Smooth muscle cell (in vitro differentiated cells): ENCODE measurements at regions not wholly inside any gene's neighbourhood (a gene's known extent, or its start where the extent isn't known, plus 50 kb on each side); places are given as distances from the start of the nearest gene placed in this dataset.

Experiments
- DNase-seq: peaks from one replicate; lab custom pipeline; 2025; ENCODE audit not compliant: unreplicated experiment; lab: John Stamatoyannopoulos, UW
- H2AFZ ChIP-seq: fragments of 200-600 bp; sonication (generic); 2 replicates; pipeline ENCODE4 v1.6.0; 2016; ENCODE audit warnings: antibody characterized with exemption, low read depth, mild to moderate bottlenecking
- H3F3A ChIP-seq: fragments of 200-600 bp; sonication (generic); 2 replicates; pipeline ENCODE4 v1.6.0; 2017; ENCODE audit warnings: antibody characterized with exemption, low read depth
- H3K27ac ChIP-seq: fragments of 200-600 bp; sonication (generic); 2 replicates; pipeline ENCODE4 v1.5.1; 2016; ENCODE audit warnings: low read depth, mild to moderate bottlenecking
- H3K27me3 ChIP-seq: fragments of 200-600 bp; sonication (generic); 2 replicates; pipeline ENCODE4 v1.6.1; 2016; ENCODE audit warnings: low read depth, mild to moderate bottlenecking
- H3K36me3 ChIP-seq: fragments of 200-600 bp; sonication (generic); 2 replicates; pipeline ENCODE4 v1.5.1; 2016; ENCODE audit warnings: low read depth
- H3K4me1 ChIP-seq: fragments of 200-600 bp; sonication (generic); 2 replicates; pipeline ENCODE4 v1.5.1; 2016; ENCODE audit warnings: low read depth
- H3K4me2 ChIP-seq: fragments of 200-600 bp; sonication (generic); 2 replicates; pipeline ENCODE4 v1.6.0; 2016; ENCODE audit warnings: mild to moderate bottlenecking
- H3K4me3 ChIP-seq: fragments of 200-600 bp; sonication (generic); 2 replicates; pipeline ENCODE4 v1.5.1; 2016; ENCODE audit warnings: mild to moderate bottlenecking
- H3K79me2 ChIP-seq: fragments of 200-600 bp; sonication (generic); 2 replicates; pipeline ENCODE4 v1.6.0; 2016; ENCODE audit warnings: low read depth, mild to moderate bottlenecking
- H3K9ac ChIP-seq: fragments of 200-600 bp; sonication (generic); 2 replicates; pipeline ENCODE4 v1.6.0; 2016; ENCODE audit warnings: low read depth
- H3K9me3 ChIP-seq: fragments of 200-600 bp; sonication (generic); replicated peaks from 2 replicates; pipeline ENCODE4 v1.5.1; 2016; ENCODE audit warnings: low read depth
- H4K20me1 ChIP-seq: fragments of 200-600 bp; sonication (generic); 2 replicates; pipeline ENCODE4 v1.6.0; 2016; ENCODE audit warnings: low read depth
- WGBS: methylation state at CpG from one replicate; pipeline ENCODE4 v1.1.7; 2016; ENCODE audit warnings: low lambda C conversion rate; 5-methylcytosine and 5-hydroxymethylcytosine counted together
- TF ChIP-seq, protein P1 (sequence below): fragments of 200-600 bp; sonication (generic); IDR thresholded peaks from 2 replicates; pipeline ENCODE4 v1.5.1; 2017; ENCODE audit warnings: borderline replicate concordance, mild to moderate bottlenecking, antibody characterized with exemption; ENCODE audit not compliant: insufficient read depth, poor library complexity, severe bottlenecking

DNA sequence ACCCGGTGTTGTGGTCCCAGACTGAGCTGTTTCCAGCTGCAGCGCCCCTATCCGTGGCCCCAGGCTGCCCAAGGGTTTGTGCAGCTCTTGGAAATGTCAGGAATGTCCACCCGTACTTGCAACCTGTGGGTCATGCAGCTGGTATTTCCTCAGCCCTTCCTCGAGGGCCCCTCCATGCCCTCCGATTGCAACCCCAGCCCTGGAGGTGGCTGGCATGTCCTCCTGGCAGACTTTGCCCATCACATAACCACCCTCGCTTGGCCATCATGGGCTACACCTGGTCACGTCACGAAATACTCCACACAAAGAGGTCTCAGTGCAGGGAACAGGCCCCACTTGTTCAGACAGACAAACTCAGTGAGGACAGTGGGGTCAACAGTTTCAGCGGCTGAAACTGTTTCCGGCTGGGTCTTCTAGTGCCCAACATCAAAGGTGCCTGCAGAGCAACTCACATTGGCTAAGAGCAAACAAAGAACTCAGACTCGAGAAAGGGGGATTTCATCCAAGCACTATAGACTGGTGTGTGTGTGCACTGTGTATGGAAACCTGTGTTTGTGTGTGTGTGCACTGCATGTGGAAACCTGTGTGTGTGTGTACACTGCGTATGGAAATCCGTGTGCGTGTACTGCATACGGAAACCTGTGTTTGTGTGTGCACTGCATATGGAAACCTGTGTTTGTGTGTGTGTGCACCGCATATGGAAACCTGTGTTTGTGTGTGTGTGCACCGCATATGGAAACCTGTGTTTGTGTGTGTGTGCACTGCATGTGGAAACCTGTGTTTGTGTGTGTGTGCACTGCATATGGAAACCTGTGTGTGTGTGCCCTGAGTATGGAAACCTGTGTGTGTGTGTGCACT, 72.8 kb upstream of the CCND1 start:
- no peaks in the 10 kb centered on the region for H3K36me3 ChIP-seq
- no peaks in the 10 kb centered on the region for H3F3A ChIP-seq
- H2AFZ ChIP-seq = no peak overlapping the region
- no peaks in the 10 kb centered on the region for H3K27me3 ChIP-seq
- no peaks in the 10 kb centered on the region for H3K4me1 ChIP-seq
- no peak for DNase-seq
- no peak overlapping the region for H3K27ac ChIP-seq
- H3K9ac ChIP-seq = no peak overlapping the region
- H3K4me3 ChIP-seq = no peak overlapping the region
- no peaks in the 10 kb centered on the region for H3K79me2 ChIP-seq
- TF ChIP-seq, protein P1, sequence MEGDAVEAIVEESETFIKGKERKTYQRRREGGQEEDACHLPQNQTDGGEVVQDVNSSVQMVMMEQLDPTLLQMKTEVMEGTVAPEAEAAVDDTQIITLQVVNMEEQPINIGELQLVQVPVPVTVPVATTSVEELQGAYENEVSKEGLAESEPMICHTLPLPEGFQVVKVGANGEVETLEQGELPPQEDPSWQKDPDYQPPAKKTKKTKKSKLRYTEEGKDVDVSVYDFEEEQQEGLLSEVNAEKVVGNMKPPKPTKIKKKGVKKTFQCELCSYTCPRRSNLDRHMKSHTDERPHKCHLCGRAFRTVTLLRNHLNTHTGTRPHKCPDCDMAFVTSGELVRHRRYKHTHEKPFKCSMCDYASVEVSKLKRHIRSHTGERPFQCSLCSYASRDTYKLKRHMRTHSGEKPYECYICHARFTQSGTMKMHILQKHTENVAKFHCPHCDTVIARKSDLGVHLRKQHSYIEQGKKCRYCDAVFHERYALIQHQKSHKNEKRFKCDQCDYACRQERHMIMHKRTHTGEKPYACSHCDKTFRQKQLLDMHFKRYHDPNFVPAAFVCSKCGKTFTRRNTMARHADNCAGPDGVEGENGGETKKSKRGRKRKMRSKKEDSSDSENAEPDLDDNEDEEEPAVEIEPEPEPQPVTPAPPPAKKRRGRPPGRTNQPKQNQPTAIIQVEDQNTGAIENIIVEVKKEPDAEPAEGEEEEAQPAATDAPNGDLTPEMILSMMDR = no peak
- H3K9me3 ChIP-seq = no peaks in the 10 kb centered on the region
- no peaks in the 10 kb centered on the region for H4K20me1 ChIP-seq
- no peak overlapping the region for H3K4me2 ChIP-seq
- WGBS = 81% methylated on average over 18 of the region's 18 CpGs

DNA sequence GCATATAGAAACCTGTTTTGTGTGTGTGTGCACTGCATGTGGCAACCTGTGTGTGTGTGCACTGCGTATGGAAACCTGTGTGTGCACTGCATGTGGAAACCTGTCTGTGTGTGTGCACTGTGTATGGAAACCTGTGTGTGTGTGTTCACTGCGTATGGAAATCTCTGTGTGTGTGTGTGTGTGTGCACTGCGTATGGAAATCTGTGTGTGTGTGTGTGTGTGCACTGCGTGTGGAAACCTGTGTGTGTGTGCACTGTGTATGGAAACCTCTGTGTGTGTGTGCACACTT, 72.2 kb upstream of the CCND1 start:
- Histone ChIP-seq H2AFZ (no peak overlapping the region), H3K4me3 (no peak overlapping the region), H3K9me3 (no peaks in the 10 kb centered on the region), H4K20me1 (no peaks in the 10 kb centered on the region), H3F3A (no peaks in the 10 kb centered on the region), H3K79me2 (no peaks in the 10 kb centered on the region), H3K36me3 (no peaks in the 10 kb centered on the region), H3K9ac (no peak overlapping the region), H3K27me3 (no peaks in the 10 kb centered on the region), H3K4me1 (no peaks in the 10 kb centered on the region), H3K27ac (no peak overlapping the region), H3K4me2 (no peak overlapping the region)
- no peak for DNase-seq
- TF ChIP-seq, protein P1 = no peak
- WGBS = 45% methylated on average over 4 of the region's 4 CpGs

DNA sequence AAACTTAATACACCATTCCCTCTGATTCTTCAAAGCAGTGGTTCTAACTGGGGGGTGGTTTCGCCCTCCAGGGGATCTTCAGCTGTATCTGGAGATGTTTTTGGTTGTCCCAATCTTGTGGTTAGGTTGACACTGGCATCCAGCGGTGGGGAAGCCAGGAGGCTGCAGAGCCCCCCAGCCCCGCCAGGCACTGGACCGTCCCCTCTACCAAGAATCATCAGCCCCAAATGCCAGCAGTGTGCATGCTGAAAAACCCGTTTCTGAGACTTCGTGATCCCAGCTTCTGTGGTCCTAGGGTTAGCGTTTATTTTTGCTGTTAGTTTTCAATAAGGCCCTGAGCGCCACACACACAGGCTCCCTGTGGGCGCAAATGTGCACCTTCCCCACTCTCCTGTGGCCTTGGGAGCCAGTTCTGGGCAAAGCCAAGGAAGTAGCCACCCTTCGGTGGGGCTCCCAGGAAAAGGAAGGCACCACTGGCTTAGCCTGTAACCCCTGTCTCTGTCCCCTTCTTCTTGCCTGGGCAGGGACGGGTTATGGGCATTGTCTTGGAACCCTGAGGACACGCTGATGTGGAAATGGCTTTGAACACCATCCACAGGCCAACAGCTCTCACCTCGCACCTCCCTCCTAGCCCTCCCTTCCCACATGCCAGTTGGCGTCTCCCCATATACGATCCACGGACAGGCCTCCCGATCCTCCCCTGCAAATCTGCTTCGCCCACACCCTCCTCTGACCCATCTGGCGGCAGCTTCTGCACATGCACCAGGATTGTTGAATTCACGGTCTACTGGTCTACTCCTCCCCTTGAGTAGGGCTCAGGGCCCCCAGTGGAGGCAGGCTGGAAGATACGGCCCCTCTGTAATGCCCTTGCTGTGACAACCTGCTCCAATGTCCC, 71.4 kb upstream of the CCND1 start:
- TF ChIP-seq, protein P1 = no peak
- 95% methylated on average over 21 of the region's 21 CpGs for WGBS
- no peaks in the 10 kb centered on the region for H4K20me1 ChIP-seq
- H3K4me3 ChIP-seq = no peak overlapping the region
- H3K27ac ChIP-seq = no peak overlapping the region
- no peaks in the 10 kb centered on the region for H3K36me3 ChIP-seq
- no peak overlapping the region for H3K4me2 ChIP-seq
- no peak overlapping the region for H3K9ac ChIP-seq
- no peaks in the 10 kb centered on the region for H3K9me3 ChIP-seq
- DNase-seq = no peak
- H3K27me3 ChIP-seq = no peaks in the 10 kb centered on the region
- no peak overlapping the region for H2AFZ ChIP-seq
- no peaks in the 10 kb centered on the region for H3K79me2 ChIP-seq
- no peaks in the 10 kb centered on the region for H3K4me1 ChIP-seq
- H3F3A ChIP-seq = no peaks in the 10 kb centered on the region
